Right lung (tissue), 2 donors: ENCODE measurements at regions not wholly inside any gene's neighbourhood (a gene's known extent, or its start where the extent isn't known, plus 50 kb on each side); places are given as distances from the start of the nearest gene placed in this dataset.
A peak's percentile ranks its signal among the peaks of the same experiment; 100 is the strongest.
"Not testable (repeated sequence)": the region's sequence is repeated elsewhere in the genome, so short reads cannot be mapped to it uniquely, and the experiment has no call there.

Source experiments
- DNase-seq, 2 donors: peaks; one replicate each; pipeline ENCODE4 v3.0.0-alpha.2; 2013

DNA sequence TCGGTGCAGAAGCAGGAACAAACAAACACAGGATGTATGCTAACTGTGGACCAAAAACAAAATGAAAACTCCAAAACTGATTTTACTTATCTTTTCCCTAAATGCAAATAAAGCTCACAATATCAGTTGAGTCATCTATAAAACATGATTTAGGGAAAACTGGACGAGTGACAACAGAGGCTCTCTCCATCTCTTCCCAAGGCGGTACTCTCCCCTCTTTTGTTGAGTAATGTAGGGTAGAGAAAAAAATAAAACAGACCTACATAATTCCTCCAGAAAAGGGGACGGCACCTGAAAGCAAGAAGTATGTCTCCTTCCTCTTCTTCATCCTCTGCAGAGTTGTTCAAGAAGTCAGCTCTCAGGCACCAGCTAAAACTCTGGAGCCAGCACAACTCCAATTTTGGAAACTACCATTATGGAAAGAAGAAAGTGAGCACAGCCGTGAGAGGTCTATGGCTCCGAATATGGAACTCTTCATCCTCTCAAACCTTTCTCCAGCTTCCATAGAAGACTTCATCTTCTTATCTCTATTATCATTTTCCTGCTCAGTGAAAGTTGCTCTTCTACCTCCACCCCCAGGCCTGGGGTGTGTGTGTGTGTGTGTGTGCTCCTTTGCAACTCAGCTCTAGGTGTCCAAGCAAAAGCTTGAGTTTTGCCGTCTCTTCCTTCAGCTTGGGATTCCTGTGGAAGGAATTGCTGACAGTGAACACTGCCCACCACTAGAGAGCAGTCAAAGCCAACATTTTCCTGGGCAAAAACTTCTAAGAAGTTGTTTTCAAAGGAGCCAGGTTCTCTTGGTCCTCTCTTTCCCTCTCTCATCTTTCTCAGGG is 155.4 kb downstream of the DIO2 start:
- DNase-seq, result peak; percentile 38 to 61

DNA sequence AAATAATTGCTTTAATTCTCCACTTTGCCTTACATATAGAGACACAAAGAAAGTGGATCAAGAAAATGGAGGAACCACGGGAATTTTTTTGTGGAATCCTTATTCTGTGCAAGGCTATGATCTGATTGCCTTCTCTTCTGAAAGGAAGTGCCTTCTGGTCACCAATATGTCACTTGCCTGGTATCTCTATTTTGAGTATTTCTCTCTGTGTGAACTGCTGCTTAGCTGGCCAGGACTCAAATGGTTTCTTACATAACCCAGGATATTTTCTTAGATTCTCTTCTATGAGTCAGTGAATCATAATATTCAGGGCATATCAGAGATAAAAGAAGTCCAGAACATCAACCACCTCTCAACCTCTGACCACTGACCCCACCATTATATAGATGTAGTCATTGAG is 156.1 kb downstream of the DIO2 start:
- no peak for DNase-seq

DNA sequence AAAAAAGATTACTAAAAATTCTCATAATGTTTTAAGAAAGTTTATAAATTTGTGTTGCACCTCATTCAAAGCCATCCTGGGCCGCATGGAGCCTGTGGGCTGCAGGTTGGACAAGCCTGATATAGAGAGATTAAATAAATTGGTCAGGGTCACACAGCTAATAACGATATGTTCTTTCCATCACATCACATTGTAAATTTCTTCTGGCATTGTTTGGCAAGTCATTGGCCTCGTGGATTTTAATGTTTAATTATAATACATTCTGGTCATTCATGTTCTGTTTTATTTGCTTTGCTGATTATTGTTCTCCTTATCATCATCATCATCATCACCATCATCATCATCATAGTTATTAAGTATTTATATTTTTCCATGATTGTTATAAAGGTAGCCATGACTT is 157.3 kb downstream of the DIO2 start:
- DNase-seq, result no peak

DNA sequence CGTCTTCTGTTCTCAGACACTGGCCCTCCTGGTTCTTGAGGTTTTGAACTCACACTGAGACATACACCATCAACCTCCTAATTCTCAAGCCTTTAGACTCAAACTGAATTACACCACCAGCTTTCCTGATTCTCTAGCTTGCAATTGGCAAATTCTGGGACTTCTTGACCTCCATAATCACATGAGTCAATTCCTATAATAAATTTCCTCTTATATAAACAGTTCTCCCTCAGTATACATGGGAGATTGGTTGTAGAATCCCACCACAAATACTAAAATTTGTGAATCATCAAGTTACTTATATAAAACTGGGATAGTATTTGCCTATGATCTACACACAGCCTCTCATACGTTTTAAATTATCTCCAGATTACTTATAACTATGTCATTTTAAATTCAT is 162.2 kb downstream of the DIO2 start:
- DNase-seq, result no peak

DNA sequence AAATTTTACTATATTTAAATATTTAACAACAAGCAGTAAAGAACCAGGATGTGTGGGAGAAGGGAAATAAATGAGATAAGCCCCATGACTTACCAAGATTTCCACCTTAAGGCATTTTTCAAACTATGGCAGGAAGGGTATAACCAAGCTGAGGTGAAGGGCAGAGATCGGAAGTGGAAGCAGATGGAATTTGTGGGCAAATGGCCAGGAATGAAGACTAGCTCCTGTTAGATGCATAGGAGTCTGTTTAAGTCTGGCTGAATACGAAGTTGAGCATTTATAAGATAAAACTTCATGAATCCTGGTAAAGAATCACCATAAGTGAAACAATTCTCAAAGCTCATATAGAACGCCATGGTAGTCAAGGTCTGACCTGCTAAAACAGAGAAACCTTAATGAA is 163.5 kb downstream of the DIO2 start:
- no peak for DNase-seq

DNA sequence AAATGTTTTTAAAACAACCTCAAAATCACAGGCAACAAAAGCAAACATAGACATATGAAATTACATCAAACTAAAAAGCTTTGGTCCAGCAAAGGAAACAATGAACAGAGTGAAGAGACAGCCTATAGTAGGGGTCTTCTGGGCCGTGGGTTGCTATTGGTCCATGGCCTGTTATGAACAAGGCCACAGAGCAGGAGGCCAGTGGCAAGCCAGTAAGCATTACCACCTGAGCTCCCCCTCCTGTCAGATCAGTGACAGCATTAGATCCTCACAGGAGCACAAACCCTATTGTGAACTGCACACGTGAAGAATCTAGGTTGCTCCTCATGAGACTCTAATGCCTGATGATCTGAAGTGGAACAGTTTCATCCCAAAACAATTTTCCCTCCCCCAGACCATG is 174.0 kb downstream of the DIO2 start:
- no peak for DNase-seq

DNA sequence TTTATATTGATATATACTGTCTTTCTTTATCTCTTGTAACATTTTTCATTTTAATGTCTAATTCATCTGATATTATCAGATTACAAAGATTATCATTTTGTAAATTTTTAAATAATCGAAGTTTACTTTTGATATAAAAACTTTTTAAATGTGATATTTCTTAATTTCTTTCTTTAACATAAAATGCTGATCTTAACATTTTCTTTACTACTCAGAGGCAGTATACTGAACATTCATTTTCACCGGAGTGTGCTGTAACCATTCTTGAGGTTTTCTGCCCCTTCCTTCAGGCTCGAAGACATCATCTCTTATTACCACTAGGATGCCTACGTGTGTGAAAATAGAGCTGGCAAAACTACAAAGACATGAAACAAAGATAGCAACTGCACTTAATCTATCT is 186.9 kb downstream of the DIO2 start:
- DNase-seq, result no peak

DNA sequence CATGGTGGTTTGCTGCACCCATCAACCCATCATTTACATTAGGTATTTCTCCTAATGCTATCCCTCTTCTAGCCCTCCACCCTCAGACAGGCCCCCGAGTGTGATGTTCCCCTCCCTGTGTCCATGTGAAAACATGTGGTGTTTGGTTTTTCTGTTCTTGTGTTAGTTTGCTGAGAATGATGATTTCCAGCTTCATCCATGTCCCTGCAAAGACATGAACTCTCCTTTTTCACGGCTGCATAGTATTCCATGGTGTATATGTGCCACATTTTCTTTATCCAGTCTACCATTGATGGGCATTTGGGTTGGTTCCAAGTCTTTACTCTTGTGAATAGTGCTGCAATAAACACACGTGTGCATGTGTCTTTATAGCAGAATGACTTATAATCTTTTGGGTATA is 192.8 kb downstream of the DIO2 start:
- DNase-seq, result not testable (repeated sequence)

DNA sequence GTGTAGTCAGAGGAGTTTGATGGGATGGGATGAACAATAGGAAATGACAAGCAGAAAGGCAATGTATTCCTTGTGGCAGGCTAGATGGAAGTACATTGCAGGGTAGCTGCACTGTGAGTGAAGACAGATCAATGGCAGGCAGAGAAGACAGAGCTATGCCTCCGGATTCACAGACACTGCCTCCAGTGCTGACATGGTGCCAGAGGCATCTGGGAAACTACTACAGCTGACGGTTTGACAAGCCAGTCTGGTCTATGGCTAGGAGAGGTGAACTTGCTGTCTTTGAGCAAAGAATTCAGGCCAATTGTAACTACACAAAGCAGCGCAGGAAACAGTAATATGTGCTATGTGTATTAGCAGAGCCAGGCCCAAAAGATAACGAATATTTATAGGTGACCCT is 193.5 kb downstream of the DIO2 start:
- DNase-seq, result no peak

DNA sequence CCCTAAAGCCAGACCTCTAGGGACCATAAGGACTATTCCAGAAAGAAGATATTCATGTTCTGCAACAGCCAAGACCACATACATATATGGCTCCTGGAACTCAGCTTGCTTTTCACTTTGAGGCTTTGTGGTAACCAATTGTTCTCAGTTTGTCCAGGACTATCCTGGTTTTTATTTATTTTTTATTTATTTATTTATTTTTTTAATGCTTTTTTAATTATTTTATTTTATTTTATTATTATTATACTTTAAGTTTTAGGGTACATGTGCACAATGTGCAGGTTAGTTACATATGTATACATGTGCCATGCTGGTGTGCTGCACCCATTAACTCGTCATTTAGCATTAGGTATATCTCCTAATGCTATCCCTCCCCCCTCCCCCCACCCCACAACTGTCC is 201.1 kb downstream of the DIO2 start:
- not testable (repeated sequence) for DNase-seq

DNA sequence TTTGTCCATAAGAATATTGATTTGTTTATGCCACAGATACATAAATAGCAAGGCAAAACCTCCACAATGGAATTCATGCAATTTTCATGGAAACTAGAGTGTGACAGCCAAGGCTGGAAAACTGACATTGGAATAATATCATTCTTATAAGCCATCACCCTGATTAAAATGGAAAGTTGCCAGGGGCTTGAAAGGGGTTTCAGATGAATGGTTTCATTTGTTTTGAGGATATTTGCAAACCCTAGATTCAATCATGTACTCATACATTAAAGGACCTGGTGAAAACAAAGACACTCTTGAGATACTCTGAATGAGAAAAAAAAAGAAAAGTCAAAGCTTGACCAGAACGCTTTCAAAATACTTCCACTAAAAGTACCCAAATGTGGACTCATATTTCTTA is 205.7 kb downstream of the DIO2 start:
- no peak for DNase-seq

DNA sequence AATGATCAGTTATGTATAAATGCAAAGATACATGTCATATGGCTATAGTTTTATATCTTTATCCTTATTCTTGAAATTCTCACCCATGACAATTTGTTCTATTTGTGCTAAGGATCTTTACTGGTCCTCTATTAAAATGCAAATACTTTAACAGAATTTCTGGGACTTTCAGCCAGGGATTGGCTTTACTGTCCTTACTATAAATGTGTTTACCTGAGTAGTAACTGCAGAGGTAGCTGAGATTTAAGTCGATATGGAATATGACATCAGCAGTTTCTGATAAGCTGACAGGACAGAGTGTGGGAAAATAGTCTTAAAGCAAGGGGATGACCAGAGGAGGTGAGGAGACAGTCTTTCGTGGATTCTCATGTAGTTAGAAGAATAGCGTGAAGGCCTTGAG is 206.4 kb downstream of the DIO2 start:
- DNase-seq, result no peak

DNA sequence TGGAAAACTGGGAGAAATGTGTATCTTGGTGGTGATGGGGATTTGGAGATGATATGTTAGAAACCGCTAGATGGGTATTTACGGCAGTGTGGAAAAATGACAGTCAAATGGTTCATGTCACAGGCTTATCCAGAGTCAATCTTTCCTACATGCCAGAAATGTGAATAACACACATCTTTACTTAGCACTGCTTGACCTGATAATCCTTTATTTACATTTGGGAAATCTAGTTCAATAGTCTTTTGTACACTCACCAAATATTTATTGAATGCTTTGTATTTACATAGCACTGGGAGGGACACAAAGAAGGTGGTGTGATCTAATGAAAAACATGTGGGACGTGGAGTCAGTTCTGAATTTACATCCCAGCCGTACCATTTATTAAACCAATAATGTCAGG is 208.2 kb downstream of the DIO2 start:
- DNase-seq, result no peak

DNA sequence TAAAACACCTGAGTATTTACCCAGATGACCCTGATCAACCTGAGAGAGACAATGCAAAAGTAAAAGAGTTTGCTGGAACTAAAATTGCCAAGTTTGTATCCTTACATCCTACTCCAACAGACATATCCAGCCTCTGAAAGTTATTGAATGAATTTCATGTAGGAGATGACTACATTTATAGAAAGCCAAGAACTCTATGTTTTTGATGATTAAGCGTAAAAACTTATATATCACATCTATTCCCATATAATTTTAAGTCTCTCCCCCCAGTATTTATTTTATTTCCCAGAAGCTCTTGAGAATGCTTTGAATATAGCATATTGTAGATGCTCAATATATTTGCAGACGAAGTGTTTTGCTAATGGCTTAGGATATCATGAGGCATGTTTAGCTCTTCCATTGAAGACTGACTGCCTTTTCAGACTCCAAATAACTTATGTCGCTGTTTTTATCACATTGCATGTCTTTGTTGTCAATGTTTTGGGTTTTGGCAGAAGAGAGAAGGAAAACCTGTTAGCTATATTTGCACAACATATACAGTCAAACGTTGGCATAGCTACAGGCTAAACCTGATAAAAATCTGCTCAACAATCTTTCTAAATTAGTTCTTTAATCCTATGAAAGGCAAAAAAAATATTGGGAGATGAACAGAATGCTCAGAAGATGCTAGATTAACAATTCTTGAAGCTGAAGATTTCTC is 213.6 kb downstream of the DIO2 start:
- DNase-seq, result no peak

DNA sequence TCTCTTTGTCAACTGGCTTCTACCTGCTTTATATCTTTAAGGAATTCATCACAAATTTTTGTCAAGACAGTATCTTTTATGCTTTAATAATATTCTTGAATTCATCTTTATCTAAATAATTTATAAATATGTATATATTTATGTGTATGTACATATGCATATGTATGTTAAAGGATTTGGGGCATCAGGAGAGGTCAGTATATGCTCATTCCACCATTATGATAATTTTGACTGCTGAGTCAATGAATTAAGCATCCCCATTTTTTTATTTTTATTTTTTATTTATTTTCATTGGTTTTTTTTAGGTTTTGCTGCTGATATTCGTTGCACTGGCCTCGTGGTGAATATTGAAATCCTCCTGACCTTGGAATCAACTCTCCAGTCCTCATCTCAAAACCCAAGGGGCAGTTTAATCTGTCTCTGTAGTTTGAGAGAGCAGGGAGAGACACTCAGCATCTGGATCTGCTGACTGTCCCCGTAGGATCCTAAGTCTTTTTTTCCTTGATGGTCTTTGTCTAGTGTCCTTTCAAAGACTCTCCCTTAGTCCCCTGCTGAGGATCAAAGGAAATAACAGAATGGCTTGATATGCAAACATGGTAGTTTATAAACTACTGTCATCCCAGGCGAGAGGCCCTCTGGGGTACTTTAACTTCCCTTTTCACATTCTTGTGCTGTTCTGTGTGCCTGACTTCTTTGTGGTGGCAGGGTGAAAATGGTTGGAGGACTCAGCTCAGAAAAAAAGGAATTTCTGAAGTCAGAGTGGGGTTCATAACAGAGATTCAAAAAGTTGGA is 218.7 kb downstream of the DIO2 start:
- no peak for DNase-seq

DNA sequence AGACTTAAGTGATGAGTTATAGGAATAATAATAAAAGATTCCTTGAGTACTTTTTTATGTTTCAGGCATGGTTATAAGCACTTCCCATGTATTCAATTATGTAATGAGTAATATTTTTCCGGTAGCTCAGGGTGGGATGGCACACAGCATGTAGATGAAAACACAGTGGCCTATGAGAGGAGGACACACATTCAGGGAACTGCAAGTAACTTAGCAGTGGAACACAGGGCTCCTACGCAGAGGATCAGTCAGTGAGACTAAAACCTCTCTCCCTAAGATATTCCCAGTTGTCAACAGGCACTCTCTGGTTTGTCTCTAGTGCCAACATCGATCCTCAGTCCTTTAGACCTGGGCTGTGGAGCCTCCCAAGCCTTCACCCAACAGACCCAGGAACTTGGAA is 219.4 kb downstream of the DIO2 start:
- no peak for DNase-seq

DNA sequence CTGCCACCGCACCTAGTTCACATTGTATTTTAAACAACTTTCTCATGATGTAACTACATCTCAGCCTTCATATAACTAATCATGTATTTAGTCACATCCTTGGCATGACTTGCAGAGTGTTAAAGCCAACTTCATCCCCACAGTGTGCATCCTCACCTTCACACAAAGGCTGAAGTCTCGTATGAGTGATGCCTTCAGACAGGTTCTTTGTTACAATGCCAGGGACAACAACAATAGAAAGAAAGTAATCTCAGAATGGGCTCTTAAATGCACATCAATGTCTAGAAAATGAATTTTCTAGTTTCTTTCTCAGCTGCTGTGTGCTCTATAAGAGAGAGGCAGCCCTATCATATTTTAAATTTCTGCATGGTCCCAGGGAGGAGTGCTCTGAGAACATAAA is 221.3 kb downstream of the DIO2 start:
- no peak for DNase-seq

DNA sequence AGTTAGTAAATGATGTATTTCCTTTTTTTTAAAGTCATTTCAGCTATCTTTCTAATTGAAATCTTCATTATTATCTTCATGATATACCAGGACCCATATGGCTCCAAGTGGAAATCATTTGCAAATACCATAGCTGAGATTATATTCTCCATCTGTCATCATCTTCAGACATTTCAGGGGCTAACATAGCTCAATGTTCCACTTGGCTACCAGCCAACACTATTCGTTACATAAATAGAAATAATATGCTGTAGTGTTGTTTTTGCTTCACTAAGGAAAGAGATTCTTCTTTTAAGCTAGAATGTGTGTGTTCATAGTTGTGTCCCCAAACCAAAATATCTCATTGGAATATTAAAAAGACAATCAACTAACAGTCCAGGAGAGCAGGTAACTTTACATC is 225.1 kb downstream of the DIO2 start:
- no peak for DNase-seq

DNA sequence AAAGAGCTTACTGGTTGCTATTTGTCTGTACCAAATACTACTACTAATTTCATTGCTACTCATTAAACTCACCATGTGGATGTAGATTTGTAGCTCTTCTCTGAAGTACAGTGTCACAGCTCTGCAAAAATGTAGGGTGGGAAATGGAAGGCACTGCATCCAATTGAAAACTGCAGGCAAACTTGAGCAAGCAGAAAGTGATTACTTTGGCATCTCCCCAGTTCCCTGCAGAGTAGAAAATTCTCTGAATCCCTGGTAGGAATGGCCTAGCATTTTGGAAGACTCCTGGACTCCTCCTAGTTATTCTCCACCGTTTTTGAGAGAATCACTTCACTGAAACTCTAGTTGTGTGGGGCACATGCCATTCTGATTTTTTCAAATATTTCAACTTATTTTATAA is 239.1 kb downstream of the DIO2 start:
- DNase-seq, result no peak

DNA sequence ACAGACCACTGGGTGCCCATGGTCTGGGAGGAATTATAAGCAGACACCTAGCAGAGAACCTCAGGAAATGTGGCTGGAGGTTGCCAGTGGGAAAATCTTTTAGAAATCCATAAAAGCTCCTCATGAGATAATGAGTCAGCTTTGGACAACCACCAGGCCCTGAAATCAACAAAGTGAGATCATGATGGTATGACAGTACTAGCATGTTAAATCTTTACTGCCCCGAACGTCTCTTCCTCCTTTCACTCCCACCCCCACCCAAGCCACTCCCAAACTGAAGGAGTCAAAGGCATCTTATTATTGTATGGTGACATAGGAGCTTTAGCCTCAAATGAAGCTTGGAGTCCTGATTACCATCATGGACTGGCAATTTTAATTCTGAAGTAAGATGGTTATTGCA is 240.0 kb downstream of the DIO2 start:
- DNase-seq, result no peak

DNA sequence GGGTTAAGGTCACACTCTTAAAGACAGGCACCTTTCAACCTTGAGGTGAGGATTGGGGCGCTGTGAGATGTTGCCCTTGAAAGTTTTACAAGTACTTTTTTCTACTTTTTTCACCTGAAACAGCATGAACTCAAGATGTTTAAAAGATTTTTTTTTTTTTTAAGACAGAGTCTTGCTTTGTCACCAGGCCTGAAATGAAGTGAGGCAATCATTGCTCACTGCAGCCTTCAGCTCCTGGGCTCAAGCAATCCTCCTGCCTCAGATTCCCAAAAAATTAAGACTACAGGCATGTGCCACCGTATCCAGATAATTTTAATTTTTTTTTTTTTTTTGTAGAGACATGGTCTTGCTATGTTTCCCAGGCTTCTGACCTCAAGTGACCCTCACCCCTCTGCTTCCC is 243.9 kb downstream of the DIO2 start:
- no peak for DNase-seq

DNA sequence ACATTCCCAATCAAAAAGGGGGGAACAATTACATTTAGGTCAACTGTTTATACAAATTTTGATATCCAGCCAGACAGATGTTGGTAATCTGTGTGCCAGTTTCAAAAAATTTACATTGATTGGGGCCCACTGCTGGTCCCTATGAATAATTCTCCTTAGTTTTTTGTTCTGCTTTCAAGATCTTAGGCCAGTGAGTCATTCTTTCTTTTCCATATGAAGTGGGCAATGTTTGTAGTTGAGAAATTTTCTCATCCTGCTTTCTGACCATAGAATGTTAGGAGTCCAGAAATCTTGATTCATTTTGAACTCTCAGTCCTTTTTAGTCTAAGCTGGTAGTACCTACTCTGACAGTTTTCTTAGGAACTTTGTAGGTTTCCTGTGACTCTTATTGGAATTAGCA is 244.3 kb downstream of the DIO2 start:
- no peak for DNase-seq

DNA sequence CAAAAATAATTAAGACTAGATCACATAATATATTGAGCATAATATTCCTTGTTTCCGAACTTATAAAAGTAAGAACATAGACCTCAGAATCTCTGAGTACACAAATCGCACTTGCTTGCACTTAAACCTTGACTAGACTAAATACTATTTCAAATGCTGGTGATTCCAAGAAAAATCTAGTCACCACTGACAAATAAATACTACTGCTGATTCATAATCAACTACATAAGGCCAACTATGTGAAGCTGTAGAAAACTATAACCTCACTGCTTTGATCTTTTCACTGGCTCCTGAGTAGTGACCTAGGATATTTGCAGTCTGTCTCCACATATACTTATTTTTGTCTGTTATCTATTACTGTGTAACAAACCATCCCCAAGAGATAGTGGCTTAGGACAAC is 245.4 kb downstream of the DIO2 start:
- DNase-seq, result no peak
